HCT116 (cell line): ENCODE measurements at regions not wholly inside any gene's neighbourhood (a gene's known extent, or its start where the extent isn't known, plus 50 kb on each side); places are given as distances from the start of the nearest gene placed in this dataset.

Experiments
- ATAC-seq: fragments of 200-7000 bp; cut with Tn5 transposase; 2 replicates; pipeline ENCODE4 v1.9.1; 2020; ENCODE audit warnings: mild to moderate bottlenecking, moderate library complexity
- BruUV-seq: library from RNA; stranded (reverse); fragments of 400-500 nt; replicated peaks from 2 replicates; lab custom pipeline; 2021; lab: Mats Ljungman, UMichigan
- CTCF ChIA-PET: fragments of 300-600 bp; sonication (Branson Sonifier 250); formaldehyde crosslinking; loops from one replicate; lab custom pipeline; 2021; ENCODE audit warnings: antibody characterized with exemption; lab: Charles Lee
- POLR2A ChIA-PET: fragments of 300-600, 350-600 bp; sonication (Branson Sonifier 250); formaldehyde crosslinking; loops from one replicate; lab custom pipeline; 2021; ENCODE audit warnings: antibody characterized with exemption; lab: Charles Lee
- RAD21 ChIA-PET, 2 experiments: fragments of 300-600 bp; sonication (Branson Sonifier 250); formaldehyde crosslinking; loops; one replicate each; lab custom pipeline; 2023; ENCODE audit warnings: low total read pairs in 2 of 2; ENCODE audit not compliant: uncharacterized antibody in 2 of 2, unreplicated experiment in 2 of 2, low non-redundant PET in 1 of 2; lab: Charles Lee
- DNase-seq: peaks from one replicate; pipeline ENCODE4 v3.0.0-alpha.2; 2010; ENCODE audit warnings: low read depth, low spot score
- H2AFZ ChIP-seq: fragments of 200-600 bp; shearing (Covaris generic), sonication (generic); 2 replicates; pipeline ENCODE4 v1.6.1; 2017; ENCODE audit warnings: low read depth, mixed run types, mixed read lengths, antibody characterized with exemption, low read length; ENCODE audit not compliant: poor library complexity, severe bottlenecking
- H3K27ac ChIP-seq: 2 replicates; pipeline ENCODE4 v1.5.1; 2012; ENCODE audit warnings: low read depth, low read length
- H3K27me3 ChIP-seq: fragments of 200-600 bp; sonication (generic); 2 replicates; pipeline ENCODE4 v1.6.1; 2016; ENCODE audit warnings: mixed run types, low read length, mixed read lengths; ENCODE audit not compliant: insufficient read depth
- H3K36me3 ChIP-seq, 2 experiments: fragments of 200-500 bp in 1 of 2; fragments of 200-600 bp in 1 of 2; sonication (Bioruptor generic) in 1 of 2; sonication (generic) in 1 of 2; 2 replicates each; pipeline versions ENCODE4 v1.5.1 to v1.6.1; 2014 to 2016; ENCODE audit warnings: low read length in 2 of 2, inconsistent platforms in 1 of 2, mixed read lengths in 1 of 2, mixed run types in 1 of 2; ENCODE audit not compliant: insufficient read depth in 2 of 2, control insufficient read depth in 1 of 2
- H3K4me1 ChIP-seq, 2 experiments: fragments of 200-600 bp in 1 of 2; sonication (generic) in 1 of 2; 2 replicates each; pipeline versions ENCODE4 v1.5.1 to v1.6.1; 2012 to 2017; ENCODE audit warnings: low read length in 2 of 2, inconsistent platforms in 1 of 2, mild to moderate bottlenecking in 1 of 2, mixed read lengths in 1 of 2, mixed run types in 1 of 2, moderate library complexity in 1 of 2; ENCODE audit not compliant: insufficient read depth in 2 of 2, control insufficient read depth in 1 of 2
- H3K4me2 ChIP-seq: fragments of 200-600 bp; sonication (generic); 2 replicates; pipeline ENCODE4 v1.6.1; 2017; ENCODE audit warnings: mixed run types, low read length, mixed read lengths
- H3K4me3 ChIP-seq, 2 experiments: fragments of 200-600 bp in 1 of 2; sonication (generic) in 1 of 2; replicated peaks in 1 of 2; 2 replicates each; pipeline ENCODE4 v1.5.1; 2011 to 2016; ENCODE audit warnings: low read length in 2 of 2, control low read depth in 1 of 2, low read depth in 1 of 2, mild to moderate bottlenecking in 1 of 2, mixed read lengths in 1 of 2, mixed run types in 1 of 2
- H3K79me2 ChIP-seq: fragments of 200-600 bp; sonication (generic); 2 replicates; pipeline ENCODE4 v1.6.1; 2017; ENCODE audit warnings: mild to moderate bottlenecking, mixed run types, low read length, moderate library complexity, mixed read lengths; ENCODE audit not compliant: insufficient read depth
- H3K9ac ChIP-seq: fragments of 200-600 bp; sonication (generic); 2 replicates; pipeline ENCODE4 v1.6.1; 2016; ENCODE audit warnings: low read length, mixed read lengths
- H3K9me2 ChIP-seq: fragments of 200-600 bp; sonication (generic), shearing (Covaris generic); 2 replicates; pipeline ENCODE4 v1.6.1; 2017; ENCODE audit warnings: mixed run types, mild to moderate bottlenecking, moderate library complexity; ENCODE audit not compliant: insufficient read depth
- H3K9me3 ChIP-seq, 2 experiments: fragments of 200-500 bp in 1 of 2; fragments of 200-600 bp in 1 of 2; sonication (Bioruptor generic) in 1 of 2; sonication (generic) in 1 of 2; 2 replicates each; pipeline ENCODE4 v1.6.1; 2014 to 2017; ENCODE audit warnings: low read length in 2 of 2, mixed read lengths in 2 of 2, inconsistent platforms in 1 of 2, low read depth in 1 of 2, mild to moderate bottlenecking in 1 of 2, mixed run types in 1 of 2, moderate library complexity in 1 of 2; ENCODE audit not compliant: control insufficient read depth in 1 of 2, insufficient read depth in 1 of 2
- H4K20me1 ChIP-seq: fragments of 200-600 bp; sonication (generic), shearing (Covaris generic); 2 replicates; pipeline ENCODE4 v1.6.1; 2017; ENCODE audit warnings: mixed run types, mild to moderate bottlenecking, moderate library complexity; ENCODE audit not compliant: insufficient read depth
- EZH2phosphoT487 ChIP-seq: fragments of 200-600 bp; IDR thresholded peaks from 2 replicates; pipeline ENCODE4 v1.6.1; 2018; ENCODE audit warnings: antibody characterized with exemption, borderline replicate concordance
- FOSL1 ChIP-seq: IDR thresholded peaks from 2 replicates; pipeline ENCODE4 v1.6.1; 2012; ENCODE audit warnings: low read depth
- SP1 ChIP-seq: IDR thresholded peaks from 2 replicates; pipeline ENCODE4 v1.6.1; 2012; ENCODE audit warnings: low read depth
- YY1 ChIP-seq: IDR thresholded peaks from 2 replicates; pipeline ENCODE4 v1.6.1; 2011; ENCODE audit warnings: low read length, low read depth, moderate library complexity, mild to moderate bottlenecking; ENCODE audit not compliant: insufficient replicate concordance; ENCODE audit errors: extremely low read depth
- ZFX ChIP-seq: fragments of 450-650 bp; IDR thresholded peaks from 2 replicates; pipeline ENCODE4 v1.6.1; 2017
- ZNF274 ChIP-seq: fragments of 200-500 bp; sonication (Bioruptor generic); IDR thresholded peaks from 2 replicates; pipeline ENCODE4 v1.6.1; 2014; ENCODE audit warnings: mild to moderate bottlenecking, low read depth, low read length, inconsistent platforms
- intact Hi-C: fragments of 100-400 bp; cut with micrococcal nuclease; formaldehyde crosslinking; loops from 2 replicates; pipeline ENCODE4 v1.10.0; 2022
- TF ChIP-seq, protein P1 (sequence below): IDR thresholded peaks from 2 replicates; pipeline ENCODE4 v1.6.1; 2011; ENCODE audit warnings: mild to moderate bottlenecking, low read length, moderate library complexity; ENCODE audit not compliant: insufficient replicate concordance; ENCODE audit errors: extremely low read depth
- TF ChIP-seq, protein P2 (sequence below), 3 experiments: fragments of 200-600 bp in 1 of 3; sonication (generic) in 1 of 3; IDR thresholded peaks in 2 of 3; conservative IDR thresholded peaks in 1 of 3; 2 replicates each; pipeline ENCODE4 v1.5.1; 2012 to 2017; ENCODE audit warnings: low read depth in 2 of 3, low read length in 2 of 3, antibody characterized with exemption in 1 of 3, borderline replicate concordance in 1 of 3, control low read depth in 1 of 3, mild to moderate bottlenecking in 1 of 3, mixed read lengths in 1 of 3, mixed run types in 1 of 3, moderate library complexity in 1 of 3; ENCODE audit not compliant: insufficient read depth in 1 of 3

DNA sequence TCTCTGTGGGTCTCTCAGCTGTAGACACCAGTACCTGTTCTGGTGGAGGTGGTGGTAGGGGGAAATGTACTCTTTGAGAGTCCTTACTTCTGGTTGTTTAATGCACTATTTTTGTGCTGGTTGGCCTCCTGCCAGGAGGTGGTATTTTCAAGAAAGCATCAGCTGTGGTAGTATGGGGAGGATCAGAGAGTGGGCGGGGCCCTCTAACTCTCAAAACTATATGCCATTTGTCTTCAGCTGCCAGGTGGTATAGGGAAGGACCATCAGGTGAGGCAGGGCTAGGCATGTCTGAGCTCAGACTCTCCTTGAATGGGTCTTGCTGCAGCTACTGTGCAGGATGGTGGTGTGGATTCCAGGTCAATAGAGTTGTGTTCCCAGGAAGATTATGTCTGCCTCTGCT, 1100.8 kb downstream of the CNTNAP5 start:
- no peaks in the 10 kb centered on the region for H3K27me3 ChIP-seq
- intact Hi-C loops: no loop called here
- no peak overlapping the region for H2AFZ ChIP-seq
- CTCF ChIA-PET: no interaction called here
- H3K36me3 ChIP-seq: no peaks in the 10 kb centered on the region
- RAD21 ChIA-PET: no interaction called here
- TF ChIP-seq FOSL1 (no peak), SP1 (no peak), ZNF274 (no peak), EZH2phosphoT487 (no peak), ZFX (no peak), YY1 (no peak)
- TF ChIP-seq, protein P1, sequence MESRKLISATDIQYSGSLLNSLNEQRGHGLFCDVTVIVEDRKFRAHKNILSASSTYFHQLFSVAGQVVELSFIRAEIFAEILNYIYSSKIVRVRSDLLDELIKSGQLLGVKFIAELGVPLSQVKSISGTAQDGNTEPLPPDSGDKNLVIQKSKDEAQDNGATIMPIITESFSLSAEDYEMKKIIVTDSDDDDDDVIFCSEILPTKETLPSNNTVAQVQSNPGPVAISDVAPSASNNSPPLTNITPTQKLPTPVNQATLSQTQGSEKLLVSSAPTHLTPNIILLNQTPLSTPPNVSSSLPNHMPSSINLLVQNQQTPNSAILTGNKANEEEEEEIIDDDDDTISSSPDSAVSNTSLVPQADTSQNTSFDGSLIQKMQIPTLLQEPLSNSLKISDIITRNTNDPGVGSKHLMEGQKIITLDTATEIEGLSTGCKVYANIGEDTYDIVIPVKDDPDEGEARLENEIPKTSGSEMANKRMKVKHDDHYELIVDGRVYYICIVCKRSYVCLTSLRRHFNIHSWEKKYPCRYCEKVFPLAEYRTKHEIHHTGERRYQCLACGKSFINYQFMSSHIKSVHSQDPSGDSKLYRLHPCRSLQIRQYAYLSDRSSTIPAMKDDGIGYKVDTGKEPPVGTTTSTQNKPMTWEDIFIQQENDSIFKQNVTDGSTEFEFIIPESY: no peak
- TF ChIP-seq, protein P2, sequence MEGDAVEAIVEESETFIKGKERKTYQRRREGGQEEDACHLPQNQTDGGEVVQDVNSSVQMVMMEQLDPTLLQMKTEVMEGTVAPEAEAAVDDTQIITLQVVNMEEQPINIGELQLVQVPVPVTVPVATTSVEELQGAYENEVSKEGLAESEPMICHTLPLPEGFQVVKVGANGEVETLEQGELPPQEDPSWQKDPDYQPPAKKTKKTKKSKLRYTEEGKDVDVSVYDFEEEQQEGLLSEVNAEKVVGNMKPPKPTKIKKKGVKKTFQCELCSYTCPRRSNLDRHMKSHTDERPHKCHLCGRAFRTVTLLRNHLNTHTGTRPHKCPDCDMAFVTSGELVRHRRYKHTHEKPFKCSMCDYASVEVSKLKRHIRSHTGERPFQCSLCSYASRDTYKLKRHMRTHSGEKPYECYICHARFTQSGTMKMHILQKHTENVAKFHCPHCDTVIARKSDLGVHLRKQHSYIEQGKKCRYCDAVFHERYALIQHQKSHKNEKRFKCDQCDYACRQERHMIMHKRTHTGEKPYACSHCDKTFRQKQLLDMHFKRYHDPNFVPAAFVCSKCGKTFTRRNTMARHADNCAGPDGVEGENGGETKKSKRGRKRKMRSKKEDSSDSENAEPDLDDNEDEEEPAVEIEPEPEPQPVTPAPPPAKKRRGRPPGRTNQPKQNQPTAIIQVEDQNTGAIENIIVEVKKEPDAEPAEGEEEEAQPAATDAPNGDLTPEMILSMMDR (IDR thresholded peaks at IDR 0.05 in 2 of 3, conservative IDR thresholded peaks at IDR 0.05 in 1 of 3; ENCODE audit: borderline replicate concordance in 1 of 3, insufficient read depth in 1 of 3, low read depth in 2 of 3, low read length in 2 of 3): no peak
- no peak overlapping the region for H3K4me2 ChIP-seq
- no peak overlapping the region for H3K9ac ChIP-seq
- DNase-seq (no peak), ATAC-seq (no peak)
- no TSS peak for BruUV-seq
- peaks cover 3 to 18% of the 10 kb centered on the region in 2 experiments; a peak in 2 of 4 replicates for H3K9me3 ChIP-seq
- H3K27ac ChIP-seq: no peak overlapping the region
- H3K9me2 ChIP-seq: no peaks in the 10 kb centered on the region
- H3K79me2 ChIP-seq: no peaks in the 10 kb centered on the region
- POLR2A ChIA-PET: no interaction called here
- no peaks in the 10 kb centered on the region for H3K4me1 ChIP-seq
- H3K4me3 ChIP-seq: no peak overlapping the region
- no peaks in the 10 kb centered on the region for H4K20me1 ChIP-seq
